ENCODE measurements at regions not wholly inside any gene's neighbourhood (a gene's known extent, or its start where the extent isn't known, plus 50 kb on each side); places are given as distances from the start of the nearest gene placed in this dataset.

GRCh38 chr13:91099877-91100276 is 247.6 kb upstream of the MIR17HG start:
- no peak for TF ChIP-seq CTCF (IDR thresholded peaks at IDR 0.05)
- no peak for TF ChIP-seq NR2C2 (CRISPR knock-in tag; IDR thresholded peaks at IDR 0.05)
- TF ChIP-seq, protein P1, sequence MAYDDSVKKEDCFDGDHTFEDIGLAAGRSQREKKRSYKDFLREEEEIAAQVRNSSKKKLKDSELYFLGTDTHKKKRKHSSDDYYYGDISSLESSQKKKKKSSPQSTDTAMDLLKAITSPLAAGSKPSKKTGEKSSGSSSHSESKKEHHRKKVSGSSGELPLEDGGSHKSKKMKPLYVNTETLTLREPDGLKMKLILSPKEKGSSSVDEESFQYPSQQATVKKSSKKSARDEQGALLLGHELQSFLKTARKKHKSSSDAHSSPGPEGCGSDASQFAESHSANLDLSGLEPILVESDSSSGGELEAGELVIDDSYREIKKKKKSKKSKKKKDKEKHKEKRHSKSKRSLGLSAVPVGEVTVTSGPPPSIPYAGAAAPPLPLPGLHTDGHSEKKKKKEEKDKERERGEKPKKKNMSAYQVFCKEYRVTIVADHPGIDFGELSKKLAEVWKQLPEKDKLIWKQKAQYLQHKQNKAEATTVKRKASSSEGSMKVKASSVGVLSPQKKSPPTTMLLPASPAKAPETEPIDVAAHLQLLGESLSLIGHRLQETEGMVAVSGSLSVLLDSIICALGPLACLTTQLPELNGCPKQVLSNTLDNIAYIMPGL (CRISPR knock-in tag; IDR thresholded peaks at IDR 0.05): no peak
- TF ChIP-seq FOXK1 (CRISPR knock-in tag; IDR thresholded peaks at IDR 0.05): no peak
- no peak for TF ChIP-seq ZNF232 (CRISPR knock-in tag; IDR thresholded peaks at IDR 0.05)
- TF ChIP-seq, protein P2, sequence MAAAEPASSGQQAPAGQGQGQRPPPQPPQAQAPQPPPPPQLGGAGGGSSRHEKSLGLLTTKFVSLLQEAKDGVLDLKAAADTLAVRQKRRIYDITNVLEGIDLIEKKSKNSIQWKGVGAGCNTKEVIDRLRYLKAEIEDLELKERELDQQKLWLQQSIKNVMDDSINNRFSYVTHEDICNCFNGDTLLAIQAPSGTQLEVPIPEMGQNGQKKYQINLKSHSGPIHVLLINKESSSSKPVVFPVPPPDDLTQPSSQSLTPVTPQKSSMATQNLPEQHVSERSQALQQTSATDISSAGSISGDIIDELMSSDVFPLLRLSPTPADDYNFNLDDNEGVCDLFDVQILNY (CRISPR knock-in tag; IDR thresholded peaks at IDR 0.05): no peak
- TF ChIP-seq ELF4 (CRISPR knock-in tag; IDR thresholded peaks at IDR 0.05; ENCODE audit: low read depth): no peak
- no peak for TF ChIP-seq ATF3 (CRISPR knock-in tag; conservative IDR thresholded peaks at IDR 0.05)
